GM19455 (cell line): ENCODE measurements at regions not wholly inside any gene's neighbourhood (a gene's known extent, or its start where the extent isn't known, plus 50 kb on each side); places are given as distances from the start of the nearest gene placed in this dataset.
"Not testable (repeated sequence)": the region's sequence is repeated elsewhere in the genome, so short reads cannot be mapped to it uniquely, and the experiment has no call there.

Source experiments
- ATAC-seq: cut with Tn5 transposase; IDR thresholded peaks from one replicate; pipeline ENCODE4 v1.9.1; 2021; ENCODE audit not compliant: unreplicated experiment

DNA sequence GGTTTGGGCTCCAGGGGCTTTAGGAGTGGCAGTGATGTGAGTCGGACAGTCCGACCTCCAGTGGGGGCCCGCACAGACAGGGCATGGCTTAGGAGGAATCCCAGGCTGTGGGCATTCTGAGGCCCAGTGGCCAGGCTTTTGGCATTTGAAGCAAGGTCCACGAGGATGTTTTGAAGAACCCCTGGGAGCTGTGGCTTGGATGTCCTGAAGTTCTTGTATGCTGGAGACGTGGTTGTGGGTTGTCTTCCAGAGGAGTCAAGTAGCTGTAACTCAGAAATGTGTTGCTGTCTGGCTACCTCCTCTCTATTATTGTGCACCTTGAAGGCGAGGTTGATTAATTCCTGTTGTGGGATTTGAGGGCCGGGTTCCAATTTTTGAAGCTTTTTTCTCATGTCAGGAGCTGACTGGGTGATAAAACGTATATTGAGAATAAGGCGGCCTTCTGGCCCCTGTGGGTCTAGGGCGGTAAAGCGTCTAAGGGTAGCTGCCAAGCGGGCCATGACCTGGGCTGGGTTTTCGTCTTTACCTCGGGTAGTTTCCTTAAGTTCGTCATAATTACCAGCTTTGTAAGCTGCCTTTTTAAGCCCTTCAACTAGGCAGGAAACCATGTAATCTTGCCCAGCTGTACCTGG, 67.3 kb upstream of the EZR start:
- ATAC-seq: not testable (repeated sequence)

DNA sequence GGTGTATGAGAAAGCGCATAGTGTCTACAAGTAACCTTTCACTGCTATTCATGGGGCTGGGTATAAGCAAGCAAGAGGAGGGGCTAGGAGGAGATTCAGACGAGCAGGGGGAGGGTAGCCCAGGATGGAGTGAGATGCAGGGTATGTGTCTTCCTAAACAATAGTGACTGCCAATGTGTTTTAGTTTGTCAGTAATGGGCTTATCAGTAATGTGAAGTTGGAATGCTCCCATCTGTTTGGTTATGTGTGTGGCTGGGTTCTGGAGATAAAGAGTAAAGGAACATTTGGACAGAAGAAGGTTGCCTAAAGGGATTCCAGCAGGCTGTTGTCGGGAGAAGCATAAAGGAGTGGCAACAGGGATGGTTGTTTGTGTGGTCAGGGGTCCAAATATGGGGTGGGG, 62.7 kb upstream of the EZR start:
- ATAC-seq: not testable (repeated sequence)

DNA sequence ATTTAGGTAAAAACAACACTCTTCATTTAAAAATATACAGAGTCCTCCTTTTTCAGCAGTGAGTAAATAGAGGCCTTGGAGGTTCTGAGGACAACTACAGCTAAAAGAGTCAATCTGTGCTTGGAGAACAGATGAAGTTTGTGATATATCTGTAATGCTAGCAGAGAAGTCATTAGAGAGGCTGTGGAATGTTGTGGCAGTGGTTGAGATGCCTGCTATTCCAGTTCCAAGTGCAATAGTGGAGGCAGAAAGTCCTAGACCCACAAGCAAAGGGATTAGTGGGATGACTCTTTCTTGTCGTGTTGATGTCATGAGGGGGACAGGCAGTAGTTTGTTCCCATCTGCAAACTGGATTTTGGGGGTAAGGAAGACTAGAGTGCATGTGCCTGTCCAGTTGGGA, 62.1 kb upstream of the EZR start:
- ATAC-seq: not testable (repeated sequence)

DNA sequence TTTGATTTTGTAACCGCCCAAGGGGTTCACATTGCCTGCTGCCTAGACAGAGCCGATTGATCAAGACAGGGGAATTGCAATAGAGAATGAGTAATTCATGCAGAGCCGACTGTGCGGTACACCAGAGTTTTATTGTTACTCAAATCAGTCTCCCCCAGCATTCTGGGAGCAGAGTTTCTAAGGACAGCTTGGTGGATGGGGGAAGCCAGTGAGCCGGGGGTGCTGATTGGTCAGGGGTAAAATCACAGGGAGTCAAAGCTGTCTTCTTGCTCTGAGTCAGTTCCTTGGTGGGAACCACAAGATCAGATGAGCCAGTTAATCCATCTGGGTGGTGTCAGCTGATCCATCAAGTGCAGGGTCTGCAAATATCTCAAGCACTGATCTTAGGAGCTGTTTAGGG, 60.0 kb upstream of the EZR start:
- no peak for ATAC-seq

DNA sequence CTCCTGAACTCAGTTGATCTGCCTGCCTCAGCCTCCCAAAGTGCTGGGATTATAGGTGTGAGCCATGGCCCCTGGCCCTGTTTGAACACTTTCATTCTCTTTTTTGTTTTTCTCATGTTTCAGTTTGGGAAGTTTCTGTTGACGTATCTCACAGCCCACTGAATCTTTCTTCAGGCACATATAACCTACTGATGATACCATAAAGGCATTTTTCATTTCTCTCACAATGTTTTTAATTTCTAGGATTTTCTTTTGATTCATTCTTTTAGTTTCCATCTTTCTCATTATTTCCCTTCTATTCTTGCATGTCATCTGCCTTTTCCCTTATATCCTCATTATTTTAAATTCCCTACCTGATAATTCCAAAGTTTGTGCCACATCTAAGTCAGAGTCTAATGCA, 58.5 kb upstream of the EZR start:
- no peak for ATAC-seq

DNA sequence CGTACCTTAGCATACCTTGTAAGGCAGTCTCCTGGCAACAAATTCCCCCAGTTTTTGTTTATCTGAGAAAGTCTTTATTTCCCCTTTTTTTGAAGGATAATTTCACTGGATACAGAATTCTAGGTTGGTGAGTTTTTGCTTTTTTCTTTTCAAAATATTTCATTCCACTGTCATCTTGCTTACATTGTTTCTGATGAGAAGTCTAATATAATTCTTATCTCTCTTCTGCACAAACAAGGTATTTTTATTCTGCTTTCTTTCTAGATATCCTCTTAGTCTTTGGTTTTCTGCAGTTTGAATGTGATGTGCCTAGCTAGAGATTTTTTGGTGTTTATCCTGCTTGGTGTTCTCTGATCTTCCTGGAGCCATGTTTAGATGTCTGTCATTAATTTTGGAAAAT, 57.7 kb upstream of the EZR start:
- no peak for ATAC-seq

DNA sequence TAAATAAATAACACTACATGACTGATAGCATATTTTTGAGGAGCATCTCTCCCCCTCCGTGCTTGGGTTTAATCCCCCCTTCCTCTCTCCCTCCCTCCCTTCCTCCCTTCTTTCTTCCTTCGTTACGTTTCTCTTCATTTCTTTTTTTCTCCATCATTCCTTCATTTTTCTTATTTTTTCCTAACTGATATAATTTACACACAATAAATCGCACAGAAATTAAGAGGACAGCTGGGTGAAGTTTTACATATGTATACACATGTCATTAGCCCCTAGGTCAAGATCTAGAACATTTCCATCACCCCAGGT, 51.4 kb upstream of the EZR start:
- ATAC-seq: no peak

DNA sequence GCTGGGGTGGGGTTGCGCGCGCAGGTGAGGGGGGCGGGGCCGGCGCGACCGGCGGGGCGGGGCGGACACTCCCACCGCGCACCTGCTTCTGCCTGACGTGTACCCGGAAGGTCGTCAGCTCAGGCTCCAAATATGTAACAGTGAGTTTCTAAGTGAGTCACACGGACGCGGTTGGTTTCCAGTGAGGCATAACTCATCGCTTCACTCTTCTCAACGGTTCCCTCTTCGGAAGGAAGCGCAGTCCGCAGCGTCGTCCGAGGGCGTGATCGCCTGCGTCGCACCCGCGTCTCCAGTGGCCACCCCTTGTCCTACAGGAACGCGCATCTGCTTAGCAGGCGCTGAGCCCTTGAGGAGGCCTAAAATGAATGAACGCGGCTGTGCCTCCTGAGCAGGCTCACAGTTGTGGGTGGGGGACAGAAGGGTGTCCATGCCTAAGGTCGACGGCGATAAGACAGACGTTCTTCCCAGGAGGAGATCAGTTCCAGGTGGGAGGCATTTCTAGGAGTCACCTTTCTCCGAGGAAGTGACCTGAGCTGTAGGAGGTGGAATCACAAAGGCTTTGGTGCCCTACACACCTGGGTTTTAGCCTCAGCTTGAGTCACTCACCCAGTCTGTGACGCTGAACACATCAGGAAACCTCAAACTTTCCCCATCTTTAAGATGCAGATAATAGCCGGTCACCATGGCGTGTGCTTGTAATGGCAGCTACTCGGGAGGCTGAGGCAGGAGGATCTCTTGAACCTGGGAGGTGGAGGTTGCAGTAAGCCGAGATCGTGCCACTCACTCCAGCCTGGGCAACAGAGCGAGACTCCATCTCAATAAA, 50.9 kb upstream of the EZR start:
- peak; percentile 95 for ATAC-seq

DNA sequence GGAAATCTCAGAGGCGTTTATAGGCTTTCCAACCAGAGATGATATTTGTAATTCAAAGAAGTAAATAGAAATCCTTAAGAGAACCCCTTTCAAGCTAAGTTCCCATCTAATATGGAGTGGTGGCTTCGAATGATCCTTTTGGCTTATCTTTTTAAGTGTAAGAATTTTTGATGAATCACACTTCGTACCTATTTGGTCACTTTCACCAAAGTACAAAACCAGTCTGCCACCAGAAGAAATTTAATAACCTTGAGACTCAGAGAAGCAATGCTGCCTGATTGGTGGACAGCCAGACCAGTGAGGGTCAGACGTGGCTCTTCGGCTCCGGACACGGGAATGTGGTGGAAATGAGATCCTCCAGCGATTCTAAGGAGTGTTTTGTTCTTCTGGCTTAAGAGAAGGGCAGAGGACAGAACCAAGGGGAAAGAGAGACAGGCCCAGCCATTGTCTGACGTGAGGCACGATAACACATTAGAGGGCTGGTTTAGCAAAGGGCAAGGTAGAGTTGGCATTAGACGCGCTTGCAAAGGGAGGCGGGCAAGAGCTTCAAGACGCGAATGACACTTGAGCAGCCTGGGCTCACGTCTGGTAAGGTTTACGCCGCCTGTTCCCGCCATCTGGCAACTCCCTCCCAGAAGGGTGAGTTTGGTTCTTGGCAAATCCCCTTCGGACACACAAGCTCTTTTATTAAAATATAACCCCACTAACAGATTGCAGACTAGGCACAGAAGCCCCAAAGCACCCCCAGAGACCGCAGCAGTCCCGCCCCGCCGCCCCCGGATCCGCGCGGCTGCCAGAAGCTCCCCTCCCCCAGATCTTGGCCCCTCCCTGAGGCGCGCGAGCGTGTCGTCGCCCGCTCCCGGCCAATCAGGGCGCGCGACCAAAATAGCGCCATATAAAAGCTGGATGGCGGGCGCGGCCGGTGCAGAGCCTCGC, 50.0 kb upstream of the EZR start:
- peak; percentile 79 for ATAC-seq
